Prostate gland (tissue), 2 donors: ENCODE measurements at regions not wholly inside any gene's neighbourhood (a gene's known extent, or its start where the extent isn't known, plus 50 kb on each side); places are given as distances from the start of the nearest gene placed in this dataset.

Experiments used
- POLR2A ChIP-seq: fragments of 450-650 bp; IDR thresholded peaks from one replicate; pipeline ENCODE4 v1.6.1; 2016; ENCODE audit warnings: antibody characterized with exemption, mild to moderate bottlenecking
- POLR2AphosphoS5 ChIP-seq: sonication (generic); formaldehyde crosslinking; IDR thresholded peaks from one replicate; pipeline ENCODE4 v1.6.1; 2017; ENCODE audit warnings: antibody characterized with exemption
- TF ChIP-seq, protein P1 (sequence below), 4 experiments: fragments of 200-600 bp in 2 of 4; fragments of 450-650 bp in 2 of 4; sonication (generic) in 2 of 4; IDR thresholded peaks; 1 replicate in 3 of 4; 2 replicates in 1 of 4; pipeline ENCODE4 v1.5.1; 2016 to 2019; ENCODE audit warnings: antibody characterized with exemption in 4 of 4, mild to moderate bottlenecking in 2 of 4, moderate library complexity in 2 of 4

DNA sequence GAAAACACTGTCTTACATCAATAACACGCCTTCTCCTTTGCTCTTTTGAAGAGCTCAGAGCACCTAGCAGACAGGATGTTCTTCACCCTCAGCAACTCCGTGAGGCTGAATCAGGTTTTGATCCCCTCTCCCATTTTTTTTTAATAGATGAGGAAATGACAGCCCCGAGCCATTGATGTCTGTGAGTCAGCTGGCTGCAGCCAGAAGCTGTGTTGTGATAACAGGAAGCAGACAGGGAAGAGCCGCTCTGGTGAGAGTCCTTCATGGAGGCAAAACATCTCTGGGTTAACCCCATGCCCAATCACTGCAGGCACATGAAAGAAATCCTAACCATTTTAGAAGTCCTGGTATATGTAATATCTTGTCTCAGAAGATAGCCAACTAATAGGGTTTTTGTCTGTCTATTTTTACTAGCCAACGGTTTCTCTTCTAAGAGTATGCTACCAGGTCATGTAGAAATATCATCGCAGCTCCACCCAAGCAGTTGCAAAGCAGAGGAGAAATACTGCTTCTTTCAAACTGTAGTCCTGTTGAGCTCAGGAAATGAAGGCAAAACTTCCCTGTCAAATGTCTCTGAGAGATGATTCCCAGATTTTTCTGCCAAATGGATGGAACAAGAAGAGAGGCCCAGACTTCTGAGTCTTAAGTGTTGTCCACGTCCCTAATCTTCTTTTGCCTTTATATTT is 568.9 kb downstream of the CCDC171 start:
- TF ChIP-seq POLR2AphosphoS5 (no peak), POLR2A (no peak)
- TF ChIP-seq, protein P1, sequence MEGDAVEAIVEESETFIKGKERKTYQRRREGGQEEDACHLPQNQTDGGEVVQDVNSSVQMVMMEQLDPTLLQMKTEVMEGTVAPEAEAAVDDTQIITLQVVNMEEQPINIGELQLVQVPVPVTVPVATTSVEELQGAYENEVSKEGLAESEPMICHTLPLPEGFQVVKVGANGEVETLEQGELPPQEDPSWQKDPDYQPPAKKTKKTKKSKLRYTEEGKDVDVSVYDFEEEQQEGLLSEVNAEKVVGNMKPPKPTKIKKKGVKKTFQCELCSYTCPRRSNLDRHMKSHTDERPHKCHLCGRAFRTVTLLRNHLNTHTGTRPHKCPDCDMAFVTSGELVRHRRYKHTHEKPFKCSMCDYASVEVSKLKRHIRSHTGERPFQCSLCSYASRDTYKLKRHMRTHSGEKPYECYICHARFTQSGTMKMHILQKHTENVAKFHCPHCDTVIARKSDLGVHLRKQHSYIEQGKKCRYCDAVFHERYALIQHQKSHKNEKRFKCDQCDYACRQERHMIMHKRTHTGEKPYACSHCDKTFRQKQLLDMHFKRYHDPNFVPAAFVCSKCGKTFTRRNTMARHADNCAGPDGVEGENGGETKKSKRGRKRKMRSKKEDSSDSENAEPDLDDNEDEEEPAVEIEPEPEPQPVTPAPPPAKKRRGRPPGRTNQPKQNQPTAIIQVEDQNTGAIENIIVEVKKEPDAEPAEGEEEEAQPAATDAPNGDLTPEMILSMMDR (IDR thresholded peaks at IDR 0.05), result no peak
